ENCODE measurements at regions not wholly inside any gene's neighbourhood (a gene's known extent, or its start where the extent isn't known, plus 50 kb on each side); places are given as distances from the start of the nearest gene placed in this dataset.

GRCh38 chr7:148495605-148496004, 95.0 kb upstream of the C7orf33 start:
- no peak overlapping the region for H3K4me3 ChIP-seq (ENCODE audit: insufficient read depth, low read depth, low read length)
- WGBS, 2 experiments (ENCODE audit: extremely low coverage in 2 of 2, insufficient read length in 1 of 2), result 100% methylated on average over 1 of the region's 4 CpGs; no CpG with 5 or more reads in 1 of the 2 experiments
- no peaks in the 10 kb centered on the region for H3K9me3 ChIP-seq (ENCODE audit: control insufficient read depth, insufficient read depth, low read length)
- no peaks in the 10 kb centered on the region for H4K20me1 ChIP-seq (ENCODE audit: insufficient read depth, low read length)
- H2BK5ac ChIP-seq (ENCODE audit: low read depth, low read length, poor library complexity, severe bottlenecking), result no peak overlapping the region
- H3K14ac ChIP-seq (replicated peaks; ENCODE audit: low read depth, low read length), result no peak overlapping the region
- no peak overlapping the region for H2AK5ac ChIP-seq (ENCODE audit: low read depth, low read length)
- H2BK120ac ChIP-seq (ENCODE audit: low read depth, low read length), result no peak overlapping the region
- no peaks in the 10 kb centered on the region for H3K9me1 ChIP-seq (ENCODE audit: insufficient read depth, low read length)
- H3K4me2 ChIP-seq (ENCODE audit: low read depth, low read length), result no peak overlapping the region
- H3K9ac ChIP-seq (ENCODE audit: low read depth, low read length), result no peak overlapping the region
- H4K5ac ChIP-seq (ENCODE audit: low read depth, low read length), result no peak overlapping the region
- H3K56ac ChIP-seq (ENCODE audit: extremely low read depth, insufficient read depth, low read length), result no peak overlapping the region
- H3K27me3 ChIP-seq (ENCODE audit: control insufficient read depth, insufficient read depth, low read length), result no peaks in the 10 kb centered on the region; the same call in 1 of the 2 replicates
- H2AK9ac ChIP-seq (replicated peaks; ENCODE audit: low read depth, low read length, poor library complexity), result no peak overlapping the region
- no peaks in the 10 kb centered on the region for H3K79me1 ChIP-seq (ENCODE audit: low read depth in 1 of 2, low read length in 2 of 2)
- ATAC-seq (ENCODE audit: low read depth), result no peak
- ChIA-PET CTCF (no interaction called here), POLR2A (ENCODE audit: unreplicated experiment) (no interaction called here)
- H4K8ac ChIP-seq (ENCODE audit: low read depth in 2 of 2, low read length in 2 of 2), result no peak overlapping the region
- dilution Hi-C loops (cut with HindIII; ENCODE audit: low sequenced_read_pairs, unreplicated experiment), result no loop called here
- no peak for TF ChIP-seq MAZ (IDR thresholded peaks at IDR 0.05; ENCODE audit: borderline replicate concordance, low read depth, low read length)
- no TSS peak for BruUV-seq (replicated peaks)
- no peak overlapping the region for H3K18ac ChIP-seq (ENCODE audit: low read depth, low read length)
- H3K27ac ChIP-seq (ENCODE audit: insufficient read depth, low read length), result no peak overlapping the region
- H2AFZ ChIP-seq (replicated peaks; ENCODE audit: low read length, poor library complexity), result no peak overlapping the region
- intact Hi-C loops (cut with micrococcal nuclease), result no loop called here
- no peak for DNase-seq
- no peak overlapping the region for H2BK20ac ChIP-seq (ENCODE audit: low read depth, low read length)
- no peak overlapping the region for H3K23ac ChIP-seq (ENCODE audit: low read depth, low read length)
- no peaks in the 10 kb centered on the region for H3K4me1 ChIP-seq (ENCODE audit: control insufficient read depth, insufficient read depth, low read length)
- in situ Hi-C loops (cut with MboI; ENCODE audit: low sequenced_read_pairs), result no loop called here
- H3K36me3 ChIP-seq (ENCODE audit: control insufficient read depth, insufficient read depth, low read length), result no peaks in the 10 kb centered on the region
- H3K4ac ChIP-seq (ENCODE audit: low read depth, low read length), result no peak overlapping the region
- no peak overlapping the region for H2BK15ac ChIP-seq (ENCODE audit: low read depth, low read length)
- H4K91ac ChIP-seq (ENCODE audit: insufficient read depth, low read depth, low read length), result no peak overlapping the region

Measured in IMR-90 (cell line).